ENCODE measurements at regions not wholly inside any gene's neighbourhood (a gene's known extent, or its start where the extent isn't known, plus 50 kb on each side); places are given as distances from the start of the nearest gene placed in this dataset.

DNA sequence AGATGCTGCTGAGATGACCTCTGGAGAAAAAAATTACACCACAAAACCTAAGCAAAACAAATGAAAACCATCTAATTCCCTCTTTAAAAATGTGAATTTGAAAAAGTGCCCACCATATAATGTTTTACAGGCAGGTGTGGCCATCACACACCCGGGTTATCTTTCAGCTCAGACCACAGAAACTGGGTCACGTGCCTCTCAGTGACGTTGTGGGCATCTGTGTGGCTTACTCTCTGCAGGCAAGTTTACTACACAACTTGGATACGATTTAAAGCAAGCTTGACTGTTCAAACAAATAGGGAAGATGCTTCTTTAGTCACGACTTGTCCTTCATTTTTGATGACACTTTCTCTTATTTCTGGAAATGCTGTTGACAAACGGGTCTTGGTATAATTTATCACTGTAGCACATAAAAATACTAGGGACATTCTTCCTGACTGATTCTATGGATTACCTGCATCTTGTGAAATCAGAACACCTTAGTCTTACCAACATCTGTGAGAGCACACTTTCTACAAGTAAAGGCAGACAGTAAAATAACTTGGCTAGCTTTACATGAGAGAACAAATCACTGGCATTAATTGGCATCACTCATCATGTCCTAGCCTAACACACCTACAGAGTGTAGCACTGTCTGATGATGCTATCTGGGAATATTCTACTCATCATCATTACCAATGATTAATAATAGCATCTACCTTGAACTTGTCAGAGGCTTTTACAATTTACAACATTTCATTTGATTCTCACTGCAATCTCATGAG is 89.3 kb upstream of the EDEM3 start:
- TF ChIP-seq EZH2 (optimal IDR thresholded peaks at IDR 0.05; ENCODE audit: low read depth, low read length), result no peak
- TF ChIP-seq, protein P1, sequence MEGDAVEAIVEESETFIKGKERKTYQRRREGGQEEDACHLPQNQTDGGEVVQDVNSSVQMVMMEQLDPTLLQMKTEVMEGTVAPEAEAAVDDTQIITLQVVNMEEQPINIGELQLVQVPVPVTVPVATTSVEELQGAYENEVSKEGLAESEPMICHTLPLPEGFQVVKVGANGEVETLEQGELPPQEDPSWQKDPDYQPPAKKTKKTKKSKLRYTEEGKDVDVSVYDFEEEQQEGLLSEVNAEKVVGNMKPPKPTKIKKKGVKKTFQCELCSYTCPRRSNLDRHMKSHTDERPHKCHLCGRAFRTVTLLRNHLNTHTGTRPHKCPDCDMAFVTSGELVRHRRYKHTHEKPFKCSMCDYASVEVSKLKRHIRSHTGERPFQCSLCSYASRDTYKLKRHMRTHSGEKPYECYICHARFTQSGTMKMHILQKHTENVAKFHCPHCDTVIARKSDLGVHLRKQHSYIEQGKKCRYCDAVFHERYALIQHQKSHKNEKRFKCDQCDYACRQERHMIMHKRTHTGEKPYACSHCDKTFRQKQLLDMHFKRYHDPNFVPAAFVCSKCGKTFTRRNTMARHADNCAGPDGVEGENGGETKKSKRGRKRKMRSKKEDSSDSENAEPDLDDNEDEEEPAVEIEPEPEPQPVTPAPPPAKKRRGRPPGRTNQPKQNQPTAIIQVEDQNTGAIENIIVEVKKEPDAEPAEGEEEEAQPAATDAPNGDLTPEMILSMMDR (IDR thresholded peaks at IDR 0.05; ENCODE audit: low read length), result no peak
- no peak for TF ChIP-seq EZH2phosphoT487 (IDR thresholded peaks at IDR 0.05; ENCODE audit: low read length)
